ENCODE measurements at regions not wholly inside any gene's neighbourhood (a gene's known extent, or its start where the extent isn't known, plus 50 kb on each side); places are given as distances from the start of the nearest gene placed in this dataset.

DNA sequence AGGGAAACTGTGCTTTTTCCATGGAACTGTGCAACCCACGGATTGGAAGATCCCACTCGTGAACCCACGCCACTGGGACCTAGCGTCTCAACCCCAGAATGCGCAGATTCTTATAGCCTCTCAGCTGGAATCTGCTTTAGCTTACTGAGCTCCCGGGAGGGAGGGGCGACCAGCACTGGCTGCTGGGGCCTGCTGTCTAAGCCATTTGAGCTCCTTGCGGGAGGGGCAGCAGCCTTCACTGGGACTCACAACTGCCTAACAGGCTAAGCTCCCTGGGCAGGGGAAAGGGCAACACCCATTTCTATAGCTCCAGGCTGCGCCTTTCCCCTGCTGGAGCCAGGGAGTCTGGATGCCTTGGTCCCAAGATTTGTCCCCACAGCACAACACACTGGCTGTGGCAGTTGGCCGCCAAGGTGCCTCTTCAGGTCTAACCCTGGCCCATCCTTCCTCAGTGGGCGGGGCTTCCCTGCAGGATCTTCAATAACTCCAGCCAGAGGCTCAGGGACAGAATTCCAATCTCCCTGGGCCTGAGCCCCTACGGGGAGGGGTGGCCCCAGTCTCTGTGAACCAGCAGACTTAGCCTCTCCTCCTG lies 451.7 kb upstream of the PITX2 start:
- TF ChIP-seq POLR2A (IDR thresholded peaks at IDR 0.05): no peak
- TF ChIP-seq POLR2AphosphoS5 (IDR thresholded peaks at IDR 0.05): no peak
